Activated naive CD4-positive, alpha-beta T cell treated with anti-CD3 and anti-CD28 coated beads, Interleukin-2, amount 50 U/mL, for 72 hours (primary cell): ENCODE measurements at regions not wholly inside any gene's neighbourhood (a gene's known extent, or its start where the extent isn't known, plus 50 kb on each side); places are given as distances from the start of the nearest gene placed in this dataset.

Experiments
- ATAC-seq, 2 donors: fragments of 150-1000 bp; cut with Tn5 transposase; 2 replicates each; pipeline ENCODE4 v1.10.0; 2021; ENCODE audit warnings: mild to moderate bottlenecking in 2 of 2, moderate library complexity in 2 of 2
- DNase-seq, 2 donors: peaks; one replicate each; pipeline ENCODE4 v3.0.0; 2021 to 2022; ENCODE audit warnings: low spot score in 2 of 2
- H3K27ac Mint-ChIP-seq, 2 donors: one replicate each; pipeline ENCODE4 v1.8.0; 2022; ENCODE audit warnings: mild to moderate bottlenecking in 2 of 2, mixed read lengths in 2 of 2
- H3K36me3 Mint-ChIP-seq, 2 donors: one replicate each; pipeline ENCODE4 v1.8.0; 2022; ENCODE audit warnings: mixed read lengths in 2 of 2
- H3K9me3 Mint-ChIP-seq, 2 donors: one replicate each; pipeline ENCODE4 v1.8.0; 2022; ENCODE audit warnings: mixed read lengths in 2 of 2

GRCh38 chr14:76954394-76955190 is 73.9 kb downstream of the IRF2BPL start:
- peaks cover 0 to 3% of the 10 kb centered on the region in 2 donors for H3K9me3 Mint-ChIP-seq
- no peak for ATAC-seq
- no peak for DNase-seq
- peak overlapping the region; percentile 92 to 95 for H3K27ac Mint-ChIP-seq
- H3K36me3 Mint-ChIP-seq: no peaks in the 10 kb centered on the region

- DNase-seq (peak; percentile 45 to 69), ATAC-seq (peak in 1 of 2 donors; percentile 4)
- peak overlapping the region; percentile 79 to 95 for H3K27ac Mint-ChIP-seq
- H3K36me3 Mint-ChIP-seq: no peaks in the 10 kb centered on the region
- H3K9me3 Mint-ChIP-seq: peaks cover 0 to 3% of the 10 kb centered on the region in 2 donors
Measured at GRCh38 chr14:76953311-76953945, 75.1 kb downstream of the IRF2BPL start.

GRCh38 chr14:76951166-76951565 is 77.3 kb downstream of the IRF2BPL start:
- H3K9me3 Mint-ChIP-seq: peaks cover 0 to 3% of the 10 kb centered on the region in 2 donors
- DNase-seq (no peak), ATAC-seq (no peak)
- no peaks in the 10 kb centered on the region for H3K36me3 Mint-ChIP-seq
- no peak overlapping the region for H3K27ac Mint-ChIP-seq

- DNase-seq: no peak
- H3K9me3 Mint-ChIP-seq: peaks cover 0 to 3% of the 10 kb centered on the region in 2 donors
- no peaks in the 10 kb centered on the region for H3K36me3 Mint-ChIP-seq
- peak overlapping the region; percentile 50 to 62 for H3K27ac Mint-ChIP-seq
- no peak for ATAC-seq
Measured at GRCh38 chr14:76950055-76951020, 78.2 kb downstream of the IRF2BPL start.

- DNase-seq (no peak), ATAC-seq (no peak)
- peaks cover 0 to 3% of the 10 kb centered on the region in 2 donors for H3K9me3 Mint-ChIP-seq
- no peak overlapping the region for H3K27ac Mint-ChIP-seq
- H3K36me3 Mint-ChIP-seq: no peaks in the 10 kb centered on the region
Measured at GRCh38 chr14:76948976-76949375, 79.5 kb downstream of the IRF2BPL start.

GRCh38 chr14:76948213-76948947 is 80.1 kb downstream of the IRF2BPL start:
- DNase-seq (no peak), ATAC-seq (no peak)
- H3K9me3 Mint-ChIP-seq: peaks cover 0 to 3% of the 10 kb centered on the region in 2 donors
- no peaks in the 10 kb centered on the region for H3K36me3 Mint-ChIP-seq
- H3K27ac Mint-ChIP-seq: no peak overlapping the region

- Mint-ChIP-seq H3K36me3 (no peaks in the 10 kb centered on the region), H3K9me3 (peaks cover 0 to 3% of the 10 kb centered on the region in 2 donors), H3K27ac (no peak overlapping the region)
- ATAC-seq (no peak), DNase-seq (no peak)
Measured at GRCh38 chr14:76947838-76948184, 80.7 kb downstream of the IRF2BPL start.

- DNase-seq (peak; percentile 73 to 89), ATAC-seq (peak; percentile 86 to 94)
- Mint-ChIP-seq H3K9me3 (peaks cover 0 to 3% of the 10 kb centered on the region in 2 donors), H3K27ac (peak overlapping the region; percentile 24 to 74), H3K36me3 (no peaks in the 10 kb centered on the region)
Measured at GRCh38 chr14:76947078-76947837, 81.2 kb downstream of the IRF2BPL start.

- no peak for DNase-seq
- no peaks in the 10 kb centered on the region for H3K36me3 Mint-ChIP-seq
- ATAC-seq: peak in 1 of 2 donors; percentile 3
- peak overlapping the region; percentile 24 to 74 for H3K27ac Mint-ChIP-seq
- H3K9me3 Mint-ChIP-seq: peaks cover 0 to 3% of the 10 kb centered on the region in 2 donors
Measured at GRCh38 chr14:76946753-76947077, 81.8 kb downstream of the IRF2BPL start.

GRCh38 chr14:76943072-76943471 is 85.4 kb downstream of the IRF2BPL start:
- ATAC-seq (no peak), DNase-seq (no peak)
- H3K9me3 Mint-ChIP-seq: no peaks in the 10 kb centered on the region
- H3K36me3 Mint-ChIP-seq: no peaks in the 10 kb centered on the region
- H3K27ac Mint-ChIP-seq: peak overlapping the region in 1 of 2 donors; percentile 50

GRCh38 chr14:76941946-76942805 is 86.3 kb downstream of the IRF2BPL start:
- ATAC-seq (peak; percentile 21 to 61), DNase-seq (no peak)
- peak overlapping the region in 1 of 2 donors; percentile 50 for H3K27ac Mint-ChIP-seq
- no peaks in the 10 kb centered on the region for H3K9me3 Mint-ChIP-seq
- H3K36me3 Mint-ChIP-seq: no peaks in the 10 kb centered on the region

GRCh38 chr14:76941544-76941943 is 87.0 kb downstream of the IRF2BPL start:
- DNase-seq (no peak), ATAC-seq (no peak)
- H3K9me3 Mint-ChIP-seq: no peaks in the 10 kb centered on the region
- no peaks in the 10 kb centered on the region for H3K36me3 Mint-ChIP-seq
- H3K27ac Mint-ChIP-seq: no peak overlapping the region

GRCh38 chr14:76940021-76940760 is 88.3 kb downstream of the IRF2BPL start:
- DNase-seq (no peak), ATAC-seq (no peak)
- H3K36me3 Mint-ChIP-seq: no peaks in the 10 kb centered on the region
- no peaks in the 10 kb centered on the region for H3K9me3 Mint-ChIP-seq
- H3K27ac Mint-ChIP-seq: no peak overlapping the region

GRCh38 chr14:76939015-76939742 is 89.3 kb downstream of the IRF2BPL start:
- no peaks in the 10 kb centered on the region for H3K9me3 Mint-ChIP-seq
- no peak overlapping the region for H3K27ac Mint-ChIP-seq
- DNase-seq: no peak
- ATAC-seq: no peak
- no peaks in the 10 kb centered on the region for H3K36me3 Mint-ChIP-seq
